DMS114 treated with DMSO at 0.1 percent for 48 hours (cell line): ENCODE measurements at regions not wholly inside any gene's neighbourhood (a gene's known extent, or its start where the extent isn't known, plus 50 kb on each side); places are given as distances from the start of the nearest gene placed in this dataset.
"Not testable (repeated sequence)": the region's sequence is repeated elsewhere in the genome, so short reads cannot be mapped to it uniquely, and the experiment has no call there.

Source experiments
- DNase-seq: peaks from one replicate; lab custom pipeline; 2025; ENCODE audit not compliant: unreplicated experiment; lab: John Stamatoyannopoulos, UW

- DNase-seq: not testable (repeated sequence)
Measured at GRCh38 chr1:25007390-25008191, 77.5 kb upstream of the RUNX3 start.

GRCh38 chr1:25006770-25007169 lies 76.7 kb upstream of the RUNX3 start:
- DNase-seq: no peak

GRCh38 chr1:25004355-25004754 lies 74.3 kb upstream of the RUNX3 start:
- no peak for DNase-seq

- DNase-seq: no peak
Measured at GRCh38 chr1:25003457-25004190, 73.5 kb upstream of the RUNX3 start.

GRCh38 chr1:25003000-25003399 lies 72.9 kb upstream of the RUNX3 start:
- no peak for DNase-seq

- no peak for DNase-seq
Measured at GRCh38 chr1:25001125-25001915, 71.2 kb upstream of the RUNX3 start.

GRCh38 chr1:24999906-25000305 lies 69.8 kb upstream of the RUNX3 start:
- no peak for DNase-seq

- no peak for DNase-seq
Measured at GRCh38 chr1:24999426-24999825, 69.3 kb upstream of the RUNX3 start.

- DNase-seq: no peak
Measured at GRCh38 chr1:24998563-24999245, 68.6 kb upstream of the RUNX3 start.

GRCh38 chr1:24996983-24997893 lies 67.2 kb upstream of the RUNX3 start:
- no peak for DNase-seq

- no peak for DNase-seq
Measured at GRCh38 chr1:24996456-24996855, 66.4 kb upstream of the RUNX3 start.

GRCh38 chr1:24995661-24996060 lies 65.6 kb upstream of the RUNX3 start:
- no peak for DNase-seq

- no peak for DNase-seq
Measured at GRCh38 chr1:24995140-24995539, 65.1 kb upstream of the RUNX3 start.

- no peak for DNase-seq
Measured at GRCh38 chr1:24993871-24994580, 64.0 kb upstream of the RUNX3 start.

GRCh38 chr1:24992761-24993211 lies 62.7 kb upstream of the RUNX3 start:
- DNase-seq: no peak

GRCh38 chr1:24992124-24992760 lies 62.2 kb upstream of the RUNX3 start:
- no peak for DNase-seq

- DNase-seq: no peak
Measured at GRCh38 chr1:24991697-24992096, 61.6 kb upstream of the RUNX3 start.

GRCh38 chr1:24990779-24991641 lies 60.9 kb upstream of the RUNX3 start:
- no peak for DNase-seq
